ENCODE measurements at regions not wholly inside any gene's neighbourhood (a gene's known extent, or its start where the extent isn't known, plus 50 kb on each side); places are given as distances from the start of the nearest gene placed in this dataset.

- intact Hi-C loops (cut with DNase I) = no loop called here
- peaks cover 0 to 2% of the 10 kb centered on the region in 2 donors for H3K9me3 ChIP-seq
- no peak for TF ChIP-seq CTCF (IDR thresholded peaks at IDR 0.05)
These were observed 149.4 kb upstream of the PTPRM start for GRCh38 chr18:7417727-7418126.

GRCh38 chr18:7429831-7430230, 137.3 kb upstream of the PTPRM start:
- Histone ChIP-seq H3K36me3 (no peaks in the 10 kb centered on the region), H3K4me1 (no peaks in the 10 kb centered on the region), H3K27ac (no peak overlapping the region), H3K4me3 (no peak overlapping the region), H3K9me3 (no peaks in the 10 kb centered on the region), H3K27me3 (no peaks in the 10 kb centered on the region)
- TF ChIP-seq CTCF (IDR thresholded peaks at IDR 0.05) = no peak
- no peak for DNase-seq (ENCODE audit: low spot score in 2 of 2)
- intact Hi-C loops (cut with DNase I) = no loop called here

More at GRCh38 chr18:7417727-7418126, 149.4 kb upstream of the PTPRM start:
- no peak overlapping the region for H3K27ac ChIP-seq
- no peaks in the 10 kb centered on the region for H3K4me1 ChIP-seq
- H3K27me3 ChIP-seq = no peaks in the 10 kb centered on the region
- no peaks in the 10 kb centered on the region for H3K36me3 ChIP-seq
- H3K4me3 ChIP-seq = no peak overlapping the region
- no peak for DNase-seq (ENCODE audit: low spot score in 2 of 2)

DNA sequence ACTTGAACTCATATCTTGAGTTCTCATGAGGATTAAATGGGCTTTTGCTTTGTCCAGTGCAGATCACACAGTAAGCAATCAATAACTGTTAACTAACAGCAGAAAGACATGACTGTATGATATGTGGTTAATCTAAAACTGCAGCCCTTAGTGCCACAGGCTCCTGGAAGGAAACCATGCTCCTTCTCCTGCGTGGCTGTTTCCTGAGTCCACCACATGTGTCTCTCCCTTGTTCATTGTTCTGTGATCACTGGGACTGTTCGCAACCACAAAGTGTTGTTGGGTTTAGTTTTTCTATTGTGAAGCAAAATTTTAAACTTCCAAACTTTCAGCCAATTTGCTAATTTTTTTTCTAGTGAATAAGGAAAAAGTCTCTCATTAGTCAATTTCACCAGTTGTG, 130.9 kb upstream of the PTPRM start:
- H3K4me3 ChIP-seq = no peak overlapping the region
- no peak overlapping the region for H3K27ac ChIP-seq
- TF ChIP-seq CTCF (IDR thresholded peaks at IDR 0.05) = no peak
- no peaks in the 10 kb centered on the region for H3K36me3 ChIP-seq
- H3K4me1 ChIP-seq = no peaks in the 10 kb centered on the region
- intact Hi-C loops (cut with DNase I) = no loop called here
- no peak for DNase-seq (ENCODE audit: low spot score in 2 of 2)
- H3K9me3 ChIP-seq = no peaks in the 10 kb centered on the region
- no peaks in the 10 kb centered on the region for H3K27me3 ChIP-seq

- Histone ChIP-seq H3K36me3 (no peaks in the 10 kb centered on the region), H3K9me3 (no peaks in the 10 kb centered on the region), H3K4me1 (no peaks in the 10 kb centered on the region), H3K4me3 (no peak overlapping the region), H3K27ac (no peak overlapping the region), H3K27me3 (no peaks in the 10 kb centered on the region)
- no peak for TF ChIP-seq CTCF (IDR thresholded peaks at IDR 0.05)
- intact Hi-C loops (cut with DNase I) = no loop called here
- DNase-seq (ENCODE audit: low spot score in 2 of 2) = no peak
These were observed 129.2 kb upstream of the PTPRM start for GRCh38 chr18:7437870-7438269.

DNA sequence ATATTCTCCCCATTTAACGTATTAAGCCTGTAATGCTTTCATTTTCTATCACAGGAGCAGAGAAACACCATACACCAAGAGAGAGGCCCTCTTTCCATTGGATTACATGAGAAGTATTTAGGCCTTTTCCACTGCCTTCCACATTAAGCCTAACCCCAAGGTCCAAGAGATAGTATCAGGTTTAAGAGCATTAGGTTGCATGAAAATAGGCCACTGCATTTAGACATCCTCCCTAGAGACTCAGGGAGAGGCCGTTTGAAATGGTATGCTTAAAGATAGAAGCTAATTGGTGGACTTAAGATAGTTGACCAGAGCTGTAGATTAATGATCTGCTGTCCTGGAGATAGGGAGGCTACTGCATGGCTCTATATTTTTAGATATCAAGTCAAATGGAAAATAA, 128.5 kb upstream of the PTPRM start:
- no peak for TF ChIP-seq CTCF (IDR thresholded peaks at IDR 0.05)
- Histone ChIP-seq H3K27me3 (no peaks in the 10 kb centered on the region), H3K4me3 (no peak overlapping the region), H3K4me1 (no peaks in the 10 kb centered on the region), H3K36me3 (no peaks in the 10 kb centered on the region), H3K27ac (no peak overlapping the region), H3K9me3 (no peaks in the 10 kb centered on the region)
- intact Hi-C loops (cut with DNase I) = no loop called here
- no peak for DNase-seq (ENCODE audit: low spot score in 2 of 2)

GRCh38 chr18:7447318-7448028, 119.6 kb upstream of the PTPRM start:
- H3K27me3 ChIP-seq = no peaks in the 10 kb centered on the region
- intact Hi-C loops (cut with DNase I) = no loop called here
- H3K27ac ChIP-seq = no peak overlapping the region
- DNase-seq (ENCODE audit: low spot score in 2 of 2) = no peak
- H3K4me1 ChIP-seq = no peaks in the 10 kb centered on the region
- no peaks in the 10 kb centered on the region for H3K9me3 ChIP-seq
- no peaks in the 10 kb centered on the region for H3K36me3 ChIP-seq
- TF ChIP-seq CTCF (IDR thresholded peaks at IDR 0.05) = no peak
- no peak overlapping the region for H3K4me3 ChIP-seq
